GM21528 (cell line): ENCODE measurements at regions not wholly inside any gene's neighbourhood (a gene's known extent, or its start where the extent isn't known, plus 50 kb on each side); places are given as distances from the start of the nearest gene placed in this dataset.

ENCODE experiments used
- ATAC-seq: cut with Tn5 transposase; IDR thresholded peaks from one replicate; pipeline ENCODE4 v1.9.1; 2021; ENCODE audit warnings: mild to moderate bottlenecking, moderate library complexity; ENCODE audit not compliant: unreplicated experiment, low FRiP score

DNA sequence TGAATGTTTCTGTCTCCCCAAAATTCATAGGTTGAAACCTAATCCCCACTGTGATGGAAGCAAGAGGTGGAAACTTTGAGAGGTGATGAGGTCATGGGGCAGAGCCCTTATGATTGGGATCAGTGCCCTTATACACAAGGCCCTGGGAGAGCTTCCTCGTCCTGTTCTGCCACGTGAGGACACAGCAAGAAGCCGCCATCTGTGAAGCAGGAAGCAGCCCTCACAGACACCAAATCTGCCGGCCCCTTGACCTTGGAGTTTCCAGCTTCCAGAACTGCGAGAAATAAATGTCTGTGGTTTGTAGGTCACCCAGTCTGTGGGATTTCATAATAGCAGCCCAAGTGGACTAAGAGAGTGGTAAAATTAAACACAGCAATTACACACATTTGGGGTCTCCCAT, 737.4 kb downstream of the UQCRFS1 start:
- ATAC-seq, result no peak

DNA sequence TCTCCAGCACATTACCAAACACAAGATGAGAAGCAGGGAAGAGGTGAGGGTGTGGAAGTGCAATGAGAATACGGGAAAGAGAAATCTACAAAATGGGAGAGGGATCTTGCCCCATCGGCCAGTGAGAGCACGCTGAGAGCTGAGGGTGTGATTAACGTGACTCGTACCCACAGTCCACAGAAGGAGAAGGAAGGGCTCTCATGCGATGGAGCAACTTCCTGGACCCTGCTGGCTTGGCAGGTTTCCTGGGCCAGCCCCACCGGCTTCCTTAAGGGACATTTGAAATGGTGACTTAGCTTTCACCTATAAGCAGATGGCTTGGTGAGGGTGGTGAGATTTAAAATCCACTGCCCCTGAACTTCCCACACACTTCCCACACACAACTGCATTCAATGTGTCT, 740.1 kb downstream of the UQCRFS1 start:
- no peak for ATAC-seq

DNA sequence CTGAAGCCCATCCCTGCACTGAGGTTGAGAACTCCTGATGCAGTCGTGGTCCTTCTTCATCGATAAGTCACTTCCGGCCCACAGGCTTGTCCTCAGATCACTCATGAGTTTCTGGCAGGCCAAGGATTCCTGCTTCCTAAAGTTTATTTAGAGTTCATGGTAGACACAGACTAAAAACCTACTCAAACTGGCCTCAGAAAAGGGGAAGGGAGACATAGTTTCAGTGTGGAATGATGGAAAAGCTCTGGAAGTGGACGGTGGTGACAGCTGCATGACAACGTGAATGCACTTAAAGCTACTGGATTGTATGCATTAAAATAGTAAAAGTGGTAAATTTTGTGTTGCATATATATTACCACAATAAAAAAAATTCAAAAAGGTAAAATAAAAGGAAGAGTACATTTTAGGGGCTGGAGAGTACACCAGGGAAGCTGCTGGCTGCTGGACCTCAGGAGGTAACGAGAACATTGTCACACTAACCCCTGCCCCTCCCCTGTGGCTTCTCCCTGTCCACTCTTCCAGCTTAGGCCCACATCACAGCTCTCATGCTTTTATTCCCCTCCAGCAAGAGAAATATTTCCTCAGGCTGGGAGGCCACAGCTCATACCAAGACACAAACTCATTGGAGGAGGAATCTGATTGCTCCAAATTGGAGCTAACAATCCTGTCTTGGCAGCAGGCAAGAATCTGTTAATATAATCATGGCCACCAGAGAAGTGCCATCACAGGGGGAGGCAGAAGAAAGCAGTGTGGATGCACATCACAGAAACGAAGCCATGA, 741.0 kb downstream of the UQCRFS1 start:
- ATAC-seq, result no peak

DNA sequence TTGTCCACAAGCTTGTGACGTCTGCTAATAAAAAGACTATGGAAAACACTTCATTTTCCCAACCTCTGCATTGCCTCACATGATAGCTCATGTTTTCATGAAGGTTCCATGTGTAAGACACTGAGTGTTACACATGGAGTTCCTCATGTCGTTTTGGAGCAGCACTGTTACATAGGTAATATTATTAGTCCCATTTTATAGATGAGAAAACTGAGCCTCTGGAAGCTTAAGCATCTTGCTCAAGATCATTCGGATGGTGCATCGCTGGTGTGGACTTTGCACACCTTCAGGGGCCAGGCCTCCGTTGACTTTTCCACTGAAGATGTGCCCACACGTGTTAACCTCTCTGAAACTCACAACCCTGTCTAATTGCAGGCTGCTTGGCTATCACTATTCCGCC, 743.4 kb downstream of the UQCRFS1 start:
- ATAC-seq, result no peak

DNA sequence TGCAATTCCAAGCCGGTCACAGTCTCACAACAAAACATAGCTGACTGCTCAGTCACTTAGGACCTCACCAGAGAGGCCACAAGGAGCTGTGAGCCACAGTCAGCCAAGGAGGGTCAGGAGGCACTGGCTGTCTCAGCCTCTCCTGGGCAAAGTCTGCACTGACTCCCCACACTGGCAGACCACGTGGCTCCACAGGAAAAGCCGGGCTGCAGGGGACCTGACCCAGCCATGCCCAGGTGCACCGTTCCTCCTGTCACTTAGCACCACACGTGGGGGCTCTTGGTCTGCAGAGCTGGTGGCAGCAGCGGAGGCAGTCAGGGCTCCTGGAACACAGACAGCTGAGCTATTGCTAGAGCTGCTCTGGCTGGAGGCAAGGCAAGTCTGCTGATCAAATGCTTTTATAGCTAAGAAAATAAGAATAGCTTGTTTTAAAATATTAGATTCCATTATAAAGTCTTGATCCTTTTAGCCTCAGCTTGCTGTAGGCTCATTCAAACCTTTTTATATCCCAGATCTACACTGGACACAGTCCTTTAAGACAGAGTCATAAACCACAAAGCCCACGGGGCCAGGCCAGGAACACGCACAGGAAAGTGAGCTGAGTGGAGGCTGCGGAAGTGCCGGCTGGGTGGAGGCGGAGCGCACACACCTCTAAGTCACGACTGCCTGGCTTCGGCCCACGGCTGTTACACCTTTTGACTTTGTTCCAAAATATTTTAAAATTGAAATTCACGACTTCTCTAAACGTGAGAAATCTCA, 744.1 kb downstream of the UQCRFS1 start:
- no peak for ATAC-seq

DNA sequence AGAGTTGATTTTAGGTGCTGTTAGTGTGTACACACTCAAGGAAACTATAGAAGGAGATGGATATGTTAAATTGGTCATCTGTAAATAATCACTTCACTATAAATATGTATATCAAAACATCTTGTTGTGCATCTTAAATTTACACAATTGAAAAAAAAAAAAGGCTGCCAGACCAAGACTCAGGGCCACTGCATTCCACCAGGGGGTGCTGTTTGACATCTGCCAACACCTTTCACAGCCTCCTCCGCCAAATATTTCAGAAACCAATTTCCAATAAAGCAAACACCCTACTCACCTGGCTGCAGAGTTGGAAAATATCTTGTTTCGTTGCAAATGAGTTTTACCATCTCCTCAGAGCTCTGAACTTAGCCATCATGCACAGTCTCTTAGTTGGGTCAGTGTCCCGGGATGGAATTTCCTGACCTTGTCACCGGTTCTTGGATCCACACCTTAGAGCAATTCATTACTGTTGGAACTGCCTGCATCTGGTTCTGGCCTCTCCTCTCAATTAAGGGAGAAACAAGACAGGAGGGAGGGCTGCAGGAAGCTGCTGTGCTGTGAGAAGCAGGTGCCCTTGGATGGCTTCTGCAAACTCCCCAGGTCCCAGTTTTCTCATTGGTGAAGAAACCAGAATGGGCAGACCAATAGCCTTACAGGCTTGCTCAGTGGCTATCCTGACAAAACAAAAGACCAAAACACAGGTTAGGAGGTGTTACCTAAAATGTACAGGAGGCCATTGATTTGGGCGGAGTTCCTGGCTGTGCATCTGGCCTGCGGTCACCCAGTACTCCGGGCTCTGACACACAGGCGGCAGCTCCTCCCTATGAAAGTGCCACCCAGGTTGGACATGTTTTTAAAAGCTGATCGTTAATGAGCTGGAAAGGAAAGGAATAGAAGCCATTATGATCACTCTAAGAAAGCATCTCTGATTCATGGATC, 746.6 kb downstream of the UQCRFS1 start:
- no peak for ATAC-seq

DNA sequence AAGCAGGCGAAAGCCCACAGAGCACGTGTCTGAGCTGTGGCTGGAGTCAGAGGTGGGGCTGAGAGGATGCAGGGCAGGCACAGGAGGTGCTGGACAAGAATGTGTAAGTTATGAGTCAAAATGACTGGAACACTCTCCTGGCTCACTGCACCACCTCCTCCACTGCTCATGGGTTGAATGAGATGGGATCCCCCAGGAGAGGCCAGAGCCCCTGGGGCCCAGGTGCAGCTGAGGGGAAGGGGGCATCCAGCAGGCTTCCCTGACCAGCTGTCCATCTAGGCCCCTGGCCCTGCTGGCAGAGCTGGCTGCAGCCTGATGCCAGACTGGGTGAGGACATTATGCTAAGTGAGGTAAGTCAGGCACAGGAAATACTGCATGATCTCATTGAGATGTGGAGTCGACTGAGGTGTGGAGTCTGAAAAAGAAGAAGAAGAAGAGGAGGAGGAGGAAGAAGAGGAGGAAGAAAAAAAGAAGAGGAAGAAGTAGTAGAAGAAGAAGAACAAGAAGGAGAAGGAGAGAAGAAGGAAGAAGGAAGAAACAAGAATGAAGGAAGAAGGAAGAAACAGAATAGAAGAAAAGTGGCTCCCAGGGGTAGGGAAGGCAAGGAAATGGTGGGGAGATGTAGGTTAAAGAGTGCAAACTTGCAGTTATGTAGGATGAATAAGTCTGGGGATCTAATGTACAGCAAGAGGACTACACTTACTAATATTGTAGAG, 747.4 kb downstream of the UQCRFS1 start:
- no peak for ATAC-seq

DNA sequence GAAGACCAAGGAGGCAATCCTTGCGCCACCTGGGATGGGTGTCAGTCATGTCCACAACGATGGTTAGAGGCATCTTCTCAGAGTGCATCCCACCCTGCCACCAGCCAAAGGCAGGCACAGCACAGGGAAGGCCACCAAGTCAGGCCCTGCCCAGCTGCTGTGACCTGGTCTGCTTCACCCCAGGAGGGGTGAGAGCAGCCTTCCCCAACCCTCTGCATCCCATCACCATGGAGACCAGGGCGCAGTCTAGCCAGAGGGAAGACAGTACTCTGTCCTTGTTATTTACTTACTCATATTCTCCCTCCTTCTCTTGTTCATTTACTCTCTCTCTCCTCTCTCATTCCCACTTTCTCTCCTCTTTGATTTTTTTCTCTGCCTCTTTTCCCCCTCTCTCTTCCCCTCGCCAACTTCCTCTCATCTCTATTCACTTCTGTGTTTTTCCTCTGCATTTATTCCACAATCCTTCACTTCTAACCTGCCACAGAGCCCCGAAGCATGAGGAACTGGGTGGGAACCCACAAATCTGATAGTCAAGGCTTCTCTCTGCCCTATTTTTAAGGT, 749.4 kb downstream of the UQCRFS1 start:
- ATAC-seq, result no peak

DNA sequence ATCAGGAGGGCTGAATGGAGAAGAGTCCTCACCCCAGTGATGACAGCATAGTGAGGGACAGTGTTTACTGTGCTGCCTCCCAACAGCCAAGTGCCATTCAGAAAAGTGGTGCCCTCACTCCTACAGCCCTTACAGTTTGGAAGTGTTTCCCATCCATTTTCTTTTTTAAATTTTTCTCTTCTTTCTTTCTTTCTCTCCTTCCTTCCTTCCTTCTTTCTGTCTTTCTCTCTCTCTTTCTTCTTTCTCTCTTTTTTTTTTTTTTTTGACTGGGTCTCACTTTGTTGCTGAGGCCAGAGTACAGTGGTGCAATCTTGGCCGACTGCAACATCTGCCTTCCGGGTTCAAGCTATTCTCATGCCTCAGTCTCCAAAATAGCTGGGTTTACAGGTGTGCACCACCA, 755.3 kb downstream of the UQCRFS1 start:
- ATAC-seq, result no peak

DNA sequence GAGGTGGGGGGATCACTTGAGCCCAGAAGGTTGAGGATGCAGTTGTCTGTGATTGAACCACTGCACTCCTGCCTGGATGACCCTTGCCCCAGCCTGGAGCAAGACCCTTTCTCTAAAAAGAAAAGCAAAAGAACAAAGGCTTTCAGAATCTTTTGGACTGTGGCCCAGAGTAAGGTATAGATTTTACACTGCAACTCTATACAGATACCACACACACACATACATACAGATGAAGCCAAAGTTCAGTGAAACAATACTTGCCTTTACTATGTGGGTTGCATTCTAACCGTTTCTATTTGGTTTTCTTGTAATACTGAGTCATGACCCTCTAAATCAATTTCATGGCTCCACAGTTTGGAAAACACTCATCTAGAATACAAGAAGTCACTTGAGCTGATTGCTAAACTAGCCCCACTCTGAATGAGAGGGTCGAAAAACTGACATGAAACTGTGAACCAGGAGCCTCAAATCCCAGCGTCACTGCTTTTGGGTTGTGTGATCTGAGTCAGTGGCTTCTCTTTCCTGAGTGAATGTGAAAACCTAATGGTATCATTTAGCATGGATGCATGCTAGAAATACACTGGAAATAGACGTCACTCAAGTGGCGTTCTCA, 756.1 kb downstream of the UQCRFS1 start:
- ATAC-seq, result no peak

DNA sequence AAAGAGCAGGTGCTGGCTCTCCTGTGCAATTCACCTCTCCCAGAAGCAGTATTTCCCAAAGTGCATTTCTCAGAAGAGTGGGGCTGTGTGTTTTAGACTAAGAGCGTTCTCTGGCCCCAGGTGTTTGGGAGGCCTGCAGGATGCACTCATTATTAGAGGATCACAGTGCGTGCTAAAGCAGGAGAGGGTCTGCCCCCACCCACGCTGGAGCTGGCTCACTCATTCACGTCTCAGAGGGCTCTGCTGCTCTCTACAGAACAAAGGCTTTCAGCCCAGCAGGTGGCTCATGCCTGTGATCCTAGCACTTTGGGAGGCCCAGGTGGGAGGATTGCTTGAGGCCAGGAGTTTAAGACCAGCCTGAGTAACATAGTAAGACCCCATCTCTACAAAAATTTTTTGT, 756.7 kb downstream of the UQCRFS1 start:
- ATAC-seq, result no peak

DNA sequence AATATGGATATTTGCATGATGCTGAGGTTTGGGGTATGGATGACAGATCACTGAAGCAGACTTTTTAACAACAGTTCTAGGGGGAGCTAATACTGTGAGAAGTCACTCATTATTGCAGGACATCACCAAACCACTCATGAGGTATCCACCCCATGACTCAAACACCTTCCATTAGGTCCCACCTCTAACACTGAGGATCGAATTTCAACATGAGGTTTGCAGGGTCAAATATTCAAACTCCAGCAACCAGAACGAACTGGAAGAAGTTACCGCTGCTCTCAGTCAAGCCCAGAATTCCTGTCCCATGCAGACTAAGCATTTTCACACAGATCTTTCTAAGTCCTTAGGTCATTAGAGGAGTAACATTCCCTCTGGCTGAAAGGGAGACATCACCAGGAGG, 758.9 kb downstream of the UQCRFS1 start:
- no peak for ATAC-seq

DNA sequence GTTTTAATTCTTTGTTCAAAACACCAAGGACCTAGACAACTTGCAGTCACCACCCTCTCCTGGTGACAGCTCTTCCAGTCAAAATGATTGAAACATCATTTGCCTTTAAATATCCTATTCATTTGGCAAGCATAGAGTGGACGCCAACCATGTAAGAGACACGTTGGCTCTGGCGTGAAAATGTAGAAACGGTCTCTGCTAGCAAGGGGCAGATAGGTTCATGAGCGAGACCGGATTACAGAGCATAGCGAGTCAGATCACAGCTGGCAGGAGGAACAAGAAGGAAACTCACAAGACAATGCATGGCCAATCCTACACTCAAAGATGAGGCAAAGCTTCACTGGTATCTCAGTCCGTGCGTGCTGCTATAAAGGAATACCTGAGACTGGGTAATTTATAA, 759.5 kb downstream of the UQCRFS1 start:
- no peak for ATAC-seq

DNA sequence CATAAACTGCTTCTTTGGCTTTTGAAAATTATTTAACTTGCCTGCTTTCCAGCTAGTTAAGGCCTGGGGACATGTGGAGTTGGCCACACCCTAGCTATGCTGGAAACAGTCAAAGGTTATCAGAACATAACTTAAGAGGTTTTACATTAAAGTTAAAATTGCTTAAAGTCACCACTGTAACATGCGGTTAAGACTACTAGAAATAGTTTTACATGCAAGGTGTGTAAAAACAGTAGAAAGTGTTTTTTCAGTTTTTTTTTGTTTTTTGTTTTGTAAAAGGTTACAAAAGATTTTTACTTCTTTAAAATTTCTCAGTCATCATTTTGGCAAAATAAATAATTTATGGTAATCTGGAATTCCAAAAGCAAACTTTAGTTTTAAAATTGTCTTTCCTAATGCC, 763.1 kb downstream of the UQCRFS1 start:
- no peak for ATAC-seq

DNA sequence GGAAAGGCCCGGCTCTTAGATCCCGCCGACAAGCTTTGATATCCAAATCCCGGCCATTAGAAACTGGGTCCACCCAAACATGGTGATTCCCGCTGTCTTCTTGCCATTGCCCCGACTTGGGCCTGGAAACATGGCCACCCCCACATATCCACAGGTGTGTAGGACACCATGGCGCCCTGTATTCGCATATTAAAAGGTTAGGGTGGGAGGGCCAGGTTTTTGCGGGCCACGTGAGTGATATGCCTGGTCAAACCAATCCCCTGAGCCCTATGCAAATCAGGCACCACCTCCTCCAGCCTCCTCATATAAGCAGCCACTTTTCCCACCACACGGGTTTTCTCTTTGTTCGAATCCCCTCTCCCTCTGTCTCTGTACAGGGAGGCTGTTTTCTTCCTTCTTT, 766.4 kb downstream of the UQCRFS1 start:
- no peak for ATAC-seq

DNA sequence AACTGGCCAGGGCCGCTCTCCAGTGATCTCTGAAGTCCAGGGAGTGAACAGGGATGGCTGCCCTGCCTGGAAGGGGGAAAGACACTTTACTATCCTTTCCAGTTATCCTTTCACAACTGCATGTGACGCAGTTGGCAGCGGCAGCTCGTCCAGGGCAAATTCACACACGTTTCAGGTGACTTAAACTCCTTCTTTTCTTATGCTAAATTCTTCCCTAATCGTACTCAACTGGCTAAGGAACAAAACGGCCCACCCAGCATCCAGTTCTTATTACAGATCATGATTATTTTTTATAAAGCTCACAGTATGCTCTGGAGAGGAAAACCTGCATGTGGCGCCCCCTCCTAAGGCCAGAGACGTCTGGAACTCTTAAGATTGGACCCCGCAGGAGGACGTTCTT, 767.1 kb downstream of the UQCRFS1 start:
- no peak for ATAC-seq

DNA sequence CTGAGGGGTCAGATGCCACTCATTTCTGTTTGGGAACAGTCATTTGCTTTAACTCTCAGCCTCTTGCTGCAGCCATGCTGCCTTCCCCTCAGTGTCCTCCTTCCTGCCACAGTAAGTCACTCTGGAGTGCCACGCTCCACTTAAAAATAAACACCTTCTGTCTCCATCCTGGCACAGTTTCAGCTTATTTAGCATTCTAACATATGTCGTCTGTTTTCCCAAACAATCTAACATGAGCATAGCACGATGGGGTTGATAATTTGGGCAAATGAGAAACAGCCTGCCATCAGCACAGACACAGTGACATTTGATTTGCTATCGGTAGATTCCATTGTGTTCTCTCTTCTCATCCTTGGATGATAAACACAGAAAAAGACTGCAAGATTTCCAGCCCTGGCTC, 768.6 kb downstream of the UQCRFS1 start:
- ATAC-seq, result no peak

DNA sequence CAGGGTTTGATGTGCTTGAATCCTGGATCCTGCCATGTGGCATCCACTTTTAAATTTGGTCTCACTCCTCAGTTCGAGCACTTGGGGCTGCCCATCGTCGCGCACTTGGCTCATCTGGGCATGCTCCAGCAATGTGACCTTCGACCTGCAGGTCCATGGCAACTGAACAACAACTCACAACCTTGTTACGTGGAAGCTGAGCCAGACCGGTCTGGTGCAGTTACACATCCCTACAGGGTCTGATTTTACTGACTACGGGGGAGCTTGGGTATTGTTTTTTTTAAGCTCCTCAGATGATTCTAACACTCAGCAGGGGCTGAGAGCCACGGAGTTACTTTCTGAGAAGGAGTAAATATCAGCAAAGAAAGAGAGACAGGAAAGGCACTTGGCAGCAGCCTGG, 769.6 kb downstream of the UQCRFS1 start:
- ATAC-seq, result no peak
